HG02798 (cell line): ENCODE measurements at regions not wholly inside any gene's neighbourhood (a gene's known extent, or its start where the extent isn't known, plus 50 kb on each side); places are given as distances from the start of the nearest gene placed in this dataset.
"Not testable (repeated sequence)": the region's sequence is repeated elsewhere in the genome, so short reads cannot be mapped to it uniquely, and the experiment has no call there.

ENCODE experiments used
- ATAC-seq: cut with Tn5 transposase; IDR thresholded peaks from one replicate; pipeline ENCODE4 v1.9.1; 2021; ENCODE audit warnings: mild to moderate bottlenecking; ENCODE audit not compliant: unreplicated experiment, poor library complexity

- ATAC-seq: no peak
Measured at GRCh38 chr3:158026236-158026635, 80.0 kb downstream of the SHOX2 start.

- ATAC-seq: not testable (repeated sequence)
Measured at GRCh38 chr3:158019897-158020296, 86.3 kb downstream of the SHOX2 start.

GRCh38 chr3:158018462-158018861, 87.8 kb downstream of the SHOX2 start:
- no peak for ATAC-seq

- ATAC-seq: no peak
Measured at GRCh38 chr3:158012901-158013300, 93.3 kb downstream of the SHOX2 start.

- ATAC-seq: no peak
Measured at GRCh38 chr3:158005391-158006100, 100.7 kb downstream of the SHOX2 start.

- ATAC-seq: no peak
Measured at GRCh38 chr3:157999246-157999645, 107.0 kb downstream of the SHOX2 start.

GRCh38 chr3:157982359-157982758, 123.9 kb downstream of the SHOX2 start:
- no peak for ATAC-seq

- ATAC-seq: no peak
Measured at GRCh38 chr3:157981819-157982218, 124.4 kb downstream of the SHOX2 start.

GRCh38 chr3:157979022-157979421, 127.2 kb downstream of the SHOX2 start:
- no peak for ATAC-seq

GRCh38 chr3:157961665-157962064, 144.6 kb downstream of the SHOX2 start:
- no peak for ATAC-seq

GRCh38 chr3:157958457-157958856, 147.8 kb downstream of the SHOX2 start:
- ATAC-seq: no peak

GRCh38 chr3:157956850-157957249, 149.4 kb downstream of the SHOX2 start:
- ATAC-seq: no peak

- no peak for ATAC-seq
Measured at GRCh38 chr3:157956176-157956575, 150.0 kb downstream of the SHOX2 start.

- no peak for ATAC-seq
Measured at GRCh38 chr3:157953565-157953964, 152.7 kb downstream of the SHOX2 start.

- no peak for ATAC-seq
Measured at GRCh38 chr3:157948605-157949383, 157.4 kb downstream of the SHOX2 start.

- no peak for ATAC-seq
Measured at GRCh38 chr3:157939166-157939565, 167.1 kb downstream of the SHOX2 start.

GRCh38 chr3:157938154-157938779, 168.0 kb downstream of the SHOX2 start:
- ATAC-seq: no peak

- no peak for ATAC-seq
Measured at GRCh38 chr3:157931517-157931916, 174.7 kb downstream of the SHOX2 start.

- no peak for ATAC-seq
Measured at GRCh38 chr3:157930000-157930780, 176.0 kb downstream of the SHOX2 start.

GRCh38 chr3:157926822-157927221, 179.4 kb downstream of the SHOX2 start:
- no peak for ATAC-seq

GRCh38 chr3:157922614-157923013, 183.6 kb downstream of the SHOX2 start:
- peak; percentile 86 for ATAC-seq
